HG03342 (cell line): ENCODE measurements at regions not wholly inside any gene's neighbourhood (a gene's known extent, or its start where the extent isn't known, plus 50 kb on each side); places are given as distances from the start of the nearest gene placed in this dataset.
A peak's percentile ranks its signal among the peaks of the same experiment; 100 is the strongest.

Experiments used
- ATAC-seq: cut with Tn5 transposase; IDR thresholded peaks from one replicate; pipeline ENCODE4 v1.9.1; 2021; ENCODE audit warnings: mild to moderate bottlenecking, moderate library complexity; ENCODE audit not compliant: unreplicated experiment

DNA sequence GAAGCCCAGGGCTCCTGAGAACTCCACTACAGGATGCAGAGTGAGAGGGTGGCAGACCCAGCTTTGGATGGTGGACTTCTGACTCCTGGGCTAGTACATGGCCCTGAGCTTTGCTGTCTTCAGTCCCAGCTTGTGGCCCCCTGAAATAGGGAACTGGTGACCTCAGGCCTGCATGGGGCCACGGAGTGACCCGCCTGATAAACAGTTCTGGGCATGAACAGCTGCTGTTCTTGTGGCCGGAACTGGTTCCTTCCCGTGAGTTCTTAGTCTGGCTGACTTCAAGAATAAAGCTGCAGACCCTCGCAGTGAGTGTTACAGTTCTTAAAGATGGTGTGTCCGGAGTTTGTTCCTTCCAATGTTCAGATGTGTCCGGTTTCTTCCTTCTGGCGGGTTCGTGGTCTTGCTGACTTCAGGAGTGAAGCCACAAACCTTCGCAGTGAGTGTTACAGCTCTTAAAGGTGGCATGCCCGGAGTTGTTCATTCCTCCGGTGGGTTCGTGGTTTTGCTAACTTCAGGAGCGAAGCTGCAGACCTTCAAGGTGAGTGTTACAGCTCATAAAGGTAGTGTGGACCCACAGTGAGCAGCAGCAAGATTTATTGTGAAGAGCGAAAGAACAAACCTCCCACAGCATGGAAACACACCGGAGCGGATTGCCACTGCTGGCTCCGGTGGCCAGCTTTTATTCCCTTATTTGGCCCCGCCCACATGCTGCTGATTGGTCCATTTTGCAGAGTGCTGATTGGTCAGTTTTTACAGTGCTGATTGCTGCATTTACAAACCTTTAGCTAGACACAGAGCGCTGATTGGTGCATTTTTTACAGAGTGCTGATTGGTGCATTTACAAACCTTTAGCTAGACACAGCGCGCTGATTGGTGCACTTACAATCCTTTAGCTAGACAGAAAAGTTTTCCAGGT, 268.0 kb downstream of the ZEB1 start:
- ATAC-seq = no peak

DNA sequence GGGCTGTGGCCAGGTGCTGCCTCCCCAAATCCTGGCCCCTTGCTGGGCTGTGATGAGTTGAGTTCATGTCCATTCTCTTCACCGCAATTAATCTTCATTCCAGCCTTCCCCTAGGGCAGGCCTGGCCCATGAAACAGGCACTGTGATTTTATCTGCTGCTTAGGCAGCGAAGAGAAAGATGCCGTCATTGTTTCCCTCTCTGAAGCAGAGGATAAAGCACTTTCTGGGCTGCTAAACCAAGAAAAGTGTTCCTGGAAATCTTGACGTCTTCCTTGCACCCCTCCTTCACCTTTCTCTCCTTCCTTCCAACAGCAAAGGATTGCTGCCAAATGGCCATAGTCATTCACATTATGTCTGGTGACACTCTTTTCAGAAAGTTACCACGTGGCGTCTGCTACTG, 265.9 kb downstream of the ZEB1 start:
- no peak for ATAC-seq

DNA sequence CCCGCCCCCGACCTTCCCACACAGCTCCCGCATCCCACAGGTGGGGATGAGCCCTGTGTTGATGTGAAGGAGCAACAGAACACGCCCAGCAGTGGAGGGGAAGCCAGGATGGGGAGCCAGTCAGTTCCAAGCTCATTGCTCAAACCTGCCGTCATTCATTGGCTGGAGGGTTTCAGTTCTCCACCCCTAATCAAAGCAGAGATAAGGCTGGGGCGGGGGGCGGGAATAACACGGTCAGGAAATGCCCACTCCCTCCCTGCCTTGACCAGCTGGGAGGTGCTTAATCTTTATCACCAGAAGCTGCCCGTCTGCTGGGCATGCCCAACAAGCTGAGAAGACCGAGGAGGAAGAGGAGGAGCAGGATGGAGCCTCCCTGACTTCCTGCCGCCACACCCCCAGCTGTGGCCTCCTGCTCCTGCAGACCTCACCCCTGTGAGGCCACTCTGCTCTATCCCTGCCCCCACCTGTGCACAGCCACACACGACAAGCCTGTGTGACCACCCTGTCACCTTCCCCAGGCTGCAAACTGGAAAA, 265.1 kb downstream of the ZEB1 start:
- no peak for ATAC-seq

DNA sequence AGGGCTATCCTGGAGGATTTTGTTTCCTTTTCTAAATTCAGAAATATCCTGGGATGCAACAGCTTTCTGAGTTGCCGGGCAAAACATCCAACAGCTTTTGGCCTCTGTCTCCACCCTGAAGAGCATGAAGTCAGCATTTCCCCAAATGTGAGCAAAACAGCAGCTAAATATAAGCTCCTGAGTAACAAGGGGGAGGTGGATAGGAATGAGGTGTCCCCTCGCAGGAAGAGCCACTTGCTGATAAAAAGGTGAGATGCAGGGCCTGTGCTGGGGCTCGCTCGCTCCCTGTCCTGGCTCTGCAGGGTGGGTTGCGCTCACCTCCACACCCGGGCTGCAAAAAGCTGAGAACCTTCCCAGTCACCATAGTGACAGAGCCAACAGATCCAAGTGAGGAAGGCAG, 264.3 kb downstream of the ZEB1 start:
- no peak for ATAC-seq

DNA sequence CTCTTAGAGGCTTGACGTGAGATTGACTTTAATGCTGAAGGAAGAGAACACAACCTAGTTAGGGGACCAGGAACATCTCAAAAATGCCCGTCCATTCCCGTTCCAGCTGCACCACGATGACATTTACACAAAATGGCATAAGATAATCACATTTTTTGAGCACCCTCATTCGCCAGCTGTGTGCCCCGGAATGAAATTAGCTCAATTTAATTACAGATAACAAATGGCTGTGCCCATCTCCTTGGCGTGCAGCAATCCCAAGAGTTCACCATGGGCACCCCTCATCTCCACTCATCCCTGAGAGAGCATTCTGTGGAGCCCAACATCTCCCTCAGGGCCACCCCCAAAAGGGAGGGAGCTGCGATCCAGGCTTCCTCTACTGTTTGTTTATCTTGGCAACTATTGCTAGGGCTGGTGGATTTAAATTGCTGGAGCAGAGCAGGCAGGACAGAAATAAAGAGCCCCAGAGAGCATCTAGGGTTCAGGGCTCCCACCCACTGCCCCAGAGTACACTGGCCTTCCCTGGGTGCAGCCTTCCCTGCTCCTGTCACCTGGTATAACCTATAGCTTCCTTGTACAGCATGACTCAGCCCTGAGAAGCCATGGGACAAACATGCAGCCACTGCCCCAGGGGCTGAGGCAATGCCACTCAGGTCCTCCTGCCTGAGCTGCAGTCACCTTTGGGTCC, 263.5 kb downstream of the ZEB1 start:
- ATAC-seq = no peak

DNA sequence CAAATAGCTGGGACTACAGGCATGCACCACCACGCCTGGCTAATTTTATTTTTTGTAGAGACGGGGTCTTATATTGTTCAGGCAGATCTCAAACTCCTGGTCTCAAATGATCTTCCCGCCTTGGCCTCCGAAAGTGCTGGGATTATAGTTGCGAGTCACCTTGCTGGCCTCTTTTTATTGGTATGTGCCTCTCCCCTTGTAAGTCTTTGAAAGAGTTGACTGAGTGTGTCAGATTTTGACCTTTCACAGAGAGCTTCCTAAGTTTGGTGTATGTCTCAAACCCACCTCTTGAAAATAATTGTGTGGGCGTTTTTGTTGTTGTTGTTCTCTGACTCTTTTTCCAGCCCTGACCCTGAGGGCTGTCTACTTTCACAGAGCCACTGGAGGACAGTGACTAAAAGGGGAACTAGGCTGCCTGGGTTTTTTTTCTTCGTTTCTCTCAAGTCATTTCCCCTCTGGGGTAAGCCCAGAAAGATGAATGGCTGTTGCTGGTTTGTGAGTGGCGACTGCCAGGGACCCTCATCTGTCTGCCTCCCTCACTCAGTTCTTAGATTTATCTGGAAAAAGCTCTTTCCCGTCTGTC, 262.8 kb downstream of the ZEB1 start:
- peak; percentile 69 for ATAC-seq

DNA sequence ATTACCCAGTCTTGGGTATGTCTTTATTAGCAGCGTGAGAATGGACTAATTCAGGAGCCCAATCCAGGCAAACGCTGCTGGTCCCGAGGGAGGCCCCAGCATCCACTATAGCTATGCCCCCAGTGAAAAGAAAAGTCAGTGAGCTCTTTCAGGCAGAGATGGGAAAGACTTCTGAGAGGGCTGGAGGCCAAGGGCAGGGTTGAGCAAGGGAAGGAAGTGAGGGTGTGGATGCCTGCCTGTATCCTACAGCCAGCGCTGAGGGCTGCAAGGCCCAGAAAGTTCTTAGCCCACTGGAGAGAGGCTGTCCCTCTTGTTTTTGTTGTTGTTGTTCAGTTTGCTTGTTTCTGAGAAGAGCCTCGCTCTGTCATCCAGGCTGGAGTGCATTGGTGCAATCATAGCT, 261.6 kb downstream of the ZEB1 start:
- no peak for ATAC-seq
